Liver (tissue), 8 donors: ENCODE measurements at regions not wholly inside any gene's neighbourhood (a gene's known extent, or its start where the extent isn't known, plus 50 kb on each side); places are given as distances from the start of the nearest gene placed in this dataset.
A peak's percentile ranks its signal among the peaks of the same experiment; 100 is the strongest.

Source experiments
- DNase-seq: peaks from one replicate; pipeline ENCODE4 v3.0.0-alpha.2; 2017; ENCODE audit warnings: low spot score
- H3K27ac ChIP-seq, 2 donors: one replicate each; pipeline ENCODE4 v1.7.0; 2013; ENCODE audit warnings: inconsistent platforms in 2 of 2, low read length in 2 of 2, control low read depth in 1 of 2, low read depth in 1 of 2, mild to moderate bottlenecking in 1 of 2
- H3K27me3 ChIP-seq, 4 donors: one replicate each; pipeline versions ENCODE4 v1.6.1 to v1.7.0; 2013; ENCODE audit warnings: low read length in 3 of 4, inconsistent platforms in 1 of 4, mild to moderate bottlenecking in 1 of 4, moderate library complexity in 1 of 4; ENCODE audit not compliant: control insufficient read depth in 4 of 4, insufficient read depth in 4 of 4
- H3K36me3 ChIP-seq, 4 donors: one replicate each; pipeline versions ENCODE4 v1.6.1 to v1.7.0; 2013; ENCODE audit warnings: low read length in 3 of 4, mild to moderate bottlenecking in 3 of 4, low read depth in 1 of 4, moderate library complexity in 1 of 4; ENCODE audit not compliant: control insufficient read depth in 4 of 4, insufficient read depth in 3 of 4
- H3K4me1 ChIP-seq, 4 donors: one replicate each; pipeline versions ENCODE4 v1.6.1 to v1.7.0; 2013; ENCODE audit warnings: low read length in 3 of 4, mild to moderate bottlenecking in 3 of 4, moderate library complexity in 1 of 4; ENCODE audit not compliant: control insufficient read depth in 4 of 4, insufficient read depth in 4 of 4
- H3K4me3 ChIP-seq, 3 donors: one replicate each; pipeline versions ENCODE4 v1.6.1 to v1.7.0; 2013; ENCODE audit warnings: low read length in 3 of 3, control low read depth in 1 of 3, low read depth in 1 of 3, mild to moderate bottlenecking in 1 of 3
- H3K9ac ChIP-seq, 2 donors: one replicate each; pipeline ENCODE4 v1.7.0; 2013; ENCODE audit warnings: low read length in 2 of 2, mild to moderate bottlenecking in 2 of 2, moderate library complexity in 2 of 2, control low read depth in 1 of 2, low read depth in 1 of 2
- H3K9me3 ChIP-seq, 4 donors: one replicate each; pipeline versions ENCODE4 v1.6.1 to v1.7.0; 2013; ENCODE audit warnings: low read length in 3 of 4; ENCODE audit not compliant: control insufficient read depth in 4 of 4
- EGR1 ChIP-seq, 2 donors: IDR thresholded peaks; 2 replicates each; pipeline ENCODE4 v1.6.1; 2016 to 2018; ENCODE audit warnings: antibody characterized with exemption in 2 of 2, low read depth in 2 of 2
- FOXA1 ChIP-seq: IDR thresholded peaks from 2 replicates; pipeline ENCODE4 v1.6.1; 2016; ENCODE audit warnings: antibody characterized with exemption
- FOXA2 ChIP-seq: IDR thresholded peaks from 2 replicates; pipeline ENCODE4 v1.6.1; 2016; ENCODE audit warnings: antibody characterized with exemption
- GABPA ChIP-seq, 2 donors: IDR thresholded peaks in 1 of 2; conservative IDR thresholded peaks in 1 of 2; 2 replicates each; pipeline ENCODE4 v1.6.1; 2016; ENCODE audit warnings: antibody characterized with exemption in 2 of 2, mild to moderate bottlenecking in 1 of 2, moderate library complexity in 1 of 2
- HNF4A ChIP-seq, 2 donors: conservative IDR thresholded peaks; 2 replicates each; pipeline ENCODE4 v1.6.1; 2016; ENCODE audit warnings: antibody characterized with exemption in 2 of 2, mild to moderate bottlenecking in 2 of 2
- HNF4G ChIP-seq: IDR thresholded peaks from 2 replicates; pipeline ENCODE4 v1.6.1; 2016; ENCODE audit warnings: antibody characterized with exemption
- JUND ChIP-seq, 2 donors: IDR thresholded peaks; 2 replicates each; pipeline ENCODE4 v1.6.1; 2016; ENCODE audit warnings: antibody characterized with exemption in 2 of 2
- NR2F2 ChIP-seq: IDR thresholded peaks from 2 replicates; pipeline ENCODE4 v1.6.1; 2016; ENCODE audit warnings: antibody characterized with exemption
- RAD21 ChIP-seq, 2 donors: IDR thresholded peaks; 2 replicates each; pipeline ENCODE4 v1.6.1; 2016; ENCODE audit warnings: antibody characterized with exemption in 2 of 2, mild to moderate bottlenecking in 2 of 2
- RXRA ChIP-seq, 2 donors: IDR thresholded peaks; 2 replicates each; pipeline ENCODE4 v1.6.1; 2017 to 2018; ENCODE audit warnings: antibody characterized with exemption in 2 of 2, mild to moderate bottlenecking in 1 of 2
- SP1 ChIP-seq: IDR thresholded peaks from 2 replicates; pipeline ENCODE4 v1.6.1; 2018; ENCODE audit warnings: antibody characterized with exemption, mild to moderate bottlenecking
- TAF1 ChIP-seq: conservative IDR thresholded peaks from 2 replicates; pipeline ENCODE4 v1.6.1; 2016; ENCODE audit warnings: antibody characterized with exemption, mild to moderate bottlenecking
- YY1 ChIP-seq: IDR thresholded peaks from 2 replicates; pipeline ENCODE4 v1.6.1; 2016; ENCODE audit warnings: antibody characterized with exemption, mild to moderate bottlenecking
- WGBS: extraction: QIAGEN DNeasy Blood & Tissue Kit; methylation state at CpG from one replicate; pipeline ENCODE4 v1.1.7; 2013; 5-methylcytosine and 5-hydroxymethylcytosine counted together
- TF ChIP-seq, protein P1 (sequence below): fragments of 150-350 bp; IDR thresholded peaks from 2 replicates; pipeline ENCODE4 v1.5.1; 2017; ENCODE audit warnings: improper control_type of control experiment, low read depth, low read length; ENCODE audit not compliant: missing input control
- TF ChIP-seq, protein P2 (sequence below): IDR thresholded peaks from 2 replicates; pipeline ENCODE4 v1.6.1; 2016; ENCODE audit warnings: antibody characterized with exemption
- TF ChIP-seq, protein P3 (sequence below): IDR thresholded peaks from 2 replicates; pipeline ENCODE4 v1.6.1; 2016; ENCODE audit warnings: antibody characterized with exemption
- TF ChIP-seq, protein P4 (sequence below): IDR thresholded peaks from 2 replicates; pipeline ENCODE4 v1.6.1; 2016; ENCODE audit warnings: antibody characterized with exemption
- TF ChIP-seq, protein P5 (sequence below): IDR thresholded peaks from 2 replicates; pipeline ENCODE4 v1.6.1; 2016; ENCODE audit warnings: antibody characterized with exemption, mild to moderate bottlenecking
- donor health status: healthy.
- donor health status: healthy.
- donor health status: healthy.
- donor health status: healthy.
- donor health status: healthy.

DNA sequence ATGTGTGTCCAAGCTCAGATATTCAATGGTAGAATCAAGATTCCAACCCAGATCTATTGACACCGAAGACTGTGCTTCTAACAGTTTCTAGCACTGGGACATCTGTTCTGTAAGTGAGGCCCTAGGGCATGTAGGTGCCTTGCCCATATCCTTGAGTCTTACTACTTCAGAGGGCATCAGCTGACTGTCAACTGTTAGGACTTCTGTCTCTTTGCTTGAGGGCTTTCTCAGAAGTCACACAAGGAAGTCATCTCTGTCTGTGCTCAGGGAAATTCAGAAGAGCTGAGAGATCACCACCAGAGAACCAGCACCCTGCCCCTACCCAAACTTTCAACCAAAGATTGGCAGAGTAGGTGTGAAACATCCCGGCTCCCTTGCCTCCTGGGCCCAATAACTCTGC lies 403.6 kb upstream of the PROK2 start:
- TF ChIP-seq, protein P1, sequence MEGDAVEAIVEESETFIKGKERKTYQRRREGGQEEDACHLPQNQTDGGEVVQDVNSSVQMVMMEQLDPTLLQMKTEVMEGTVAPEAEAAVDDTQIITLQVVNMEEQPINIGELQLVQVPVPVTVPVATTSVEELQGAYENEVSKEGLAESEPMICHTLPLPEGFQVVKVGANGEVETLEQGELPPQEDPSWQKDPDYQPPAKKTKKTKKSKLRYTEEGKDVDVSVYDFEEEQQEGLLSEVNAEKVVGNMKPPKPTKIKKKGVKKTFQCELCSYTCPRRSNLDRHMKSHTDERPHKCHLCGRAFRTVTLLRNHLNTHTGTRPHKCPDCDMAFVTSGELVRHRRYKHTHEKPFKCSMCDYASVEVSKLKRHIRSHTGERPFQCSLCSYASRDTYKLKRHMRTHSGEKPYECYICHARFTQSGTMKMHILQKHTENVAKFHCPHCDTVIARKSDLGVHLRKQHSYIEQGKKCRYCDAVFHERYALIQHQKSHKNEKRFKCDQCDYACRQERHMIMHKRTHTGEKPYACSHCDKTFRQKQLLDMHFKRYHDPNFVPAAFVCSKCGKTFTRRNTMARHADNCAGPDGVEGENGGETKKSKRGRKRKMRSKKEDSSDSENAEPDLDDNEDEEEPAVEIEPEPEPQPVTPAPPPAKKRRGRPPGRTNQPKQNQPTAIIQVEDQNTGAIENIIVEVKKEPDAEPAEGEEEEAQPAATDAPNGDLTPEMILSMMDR = no peak
- TF ChIP-seq, protein P2, sequence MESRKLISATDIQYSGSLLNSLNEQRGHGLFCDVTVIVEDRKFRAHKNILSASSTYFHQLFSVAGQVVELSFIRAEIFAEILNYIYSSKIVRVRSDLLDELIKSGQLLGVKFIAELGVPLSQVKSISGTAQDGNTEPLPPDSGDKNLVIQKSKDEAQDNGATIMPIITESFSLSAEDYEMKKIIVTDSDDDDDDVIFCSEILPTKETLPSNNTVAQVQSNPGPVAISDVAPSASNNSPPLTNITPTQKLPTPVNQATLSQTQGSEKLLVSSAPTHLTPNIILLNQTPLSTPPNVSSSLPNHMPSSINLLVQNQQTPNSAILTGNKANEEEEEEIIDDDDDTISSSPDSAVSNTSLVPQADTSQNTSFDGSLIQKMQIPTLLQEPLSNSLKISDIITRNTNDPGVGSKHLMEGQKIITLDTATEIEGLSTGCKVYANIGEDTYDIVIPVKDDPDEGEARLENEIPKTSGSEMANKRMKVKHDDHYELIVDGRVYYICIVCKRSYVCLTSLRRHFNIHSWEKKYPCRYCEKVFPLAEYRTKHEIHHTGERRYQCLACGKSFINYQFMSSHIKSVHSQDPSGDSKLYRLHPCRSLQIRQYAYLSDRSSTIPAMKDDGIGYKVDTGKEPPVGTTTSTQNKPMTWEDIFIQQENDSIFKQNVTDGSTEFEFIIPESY = no peak
- TF ChIP-seq YY1 = no peak
- no peak for TF ChIP-seq GABPA (IDR thresholded peaks at IDR 0.05 in 1 of 2, conservative IDR thresholded peaks at IDR 0.05 in 1 of 2)
- no peak for TF ChIP-seq FOXA2
- TF ChIP-seq, protein P3, sequence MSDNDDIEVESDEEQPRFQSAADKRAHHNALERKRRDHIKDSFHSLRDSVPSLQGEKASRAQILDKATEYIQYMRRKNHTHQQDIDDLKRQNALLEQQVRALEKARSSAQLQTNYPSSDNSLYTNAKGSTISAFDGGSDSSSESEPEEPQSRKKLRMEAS = no peak
- TF ChIP-seq RAD21 (IDR thresholded peaks at IDR 0.05) = no peak
- no peak for TF ChIP-seq RXRA (IDR thresholded peaks at IDR 0.05)
- no peak for TF ChIP-seq HNF4A (conservative IDR thresholded peaks at IDR 0.05)
- no peak for TF ChIP-seq FOXA1
- no peak for TF ChIP-seq TAF1
- TF ChIP-seq JUND (IDR thresholded peaks at IDR 0.05) = no peak
- no peak for TF ChIP-seq NR2F2
- TF ChIP-seq, protein P4, sequence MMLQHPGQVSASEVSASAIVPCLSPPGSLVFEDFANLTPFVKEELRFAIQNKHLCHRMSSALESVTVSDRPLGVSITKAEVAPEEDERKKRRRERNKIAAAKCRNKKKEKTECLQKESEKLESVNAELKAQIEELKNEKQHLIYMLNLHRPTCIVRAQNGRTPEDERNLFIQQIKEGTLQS = no peak
- no peak for TF ChIP-seq EGR1 (IDR thresholded peaks at IDR 0.05; ENCODE audit: low read depth in 2 of 2)
- no peak for TF ChIP-seq HNF4G
- TF ChIP-seq, protein P5, sequence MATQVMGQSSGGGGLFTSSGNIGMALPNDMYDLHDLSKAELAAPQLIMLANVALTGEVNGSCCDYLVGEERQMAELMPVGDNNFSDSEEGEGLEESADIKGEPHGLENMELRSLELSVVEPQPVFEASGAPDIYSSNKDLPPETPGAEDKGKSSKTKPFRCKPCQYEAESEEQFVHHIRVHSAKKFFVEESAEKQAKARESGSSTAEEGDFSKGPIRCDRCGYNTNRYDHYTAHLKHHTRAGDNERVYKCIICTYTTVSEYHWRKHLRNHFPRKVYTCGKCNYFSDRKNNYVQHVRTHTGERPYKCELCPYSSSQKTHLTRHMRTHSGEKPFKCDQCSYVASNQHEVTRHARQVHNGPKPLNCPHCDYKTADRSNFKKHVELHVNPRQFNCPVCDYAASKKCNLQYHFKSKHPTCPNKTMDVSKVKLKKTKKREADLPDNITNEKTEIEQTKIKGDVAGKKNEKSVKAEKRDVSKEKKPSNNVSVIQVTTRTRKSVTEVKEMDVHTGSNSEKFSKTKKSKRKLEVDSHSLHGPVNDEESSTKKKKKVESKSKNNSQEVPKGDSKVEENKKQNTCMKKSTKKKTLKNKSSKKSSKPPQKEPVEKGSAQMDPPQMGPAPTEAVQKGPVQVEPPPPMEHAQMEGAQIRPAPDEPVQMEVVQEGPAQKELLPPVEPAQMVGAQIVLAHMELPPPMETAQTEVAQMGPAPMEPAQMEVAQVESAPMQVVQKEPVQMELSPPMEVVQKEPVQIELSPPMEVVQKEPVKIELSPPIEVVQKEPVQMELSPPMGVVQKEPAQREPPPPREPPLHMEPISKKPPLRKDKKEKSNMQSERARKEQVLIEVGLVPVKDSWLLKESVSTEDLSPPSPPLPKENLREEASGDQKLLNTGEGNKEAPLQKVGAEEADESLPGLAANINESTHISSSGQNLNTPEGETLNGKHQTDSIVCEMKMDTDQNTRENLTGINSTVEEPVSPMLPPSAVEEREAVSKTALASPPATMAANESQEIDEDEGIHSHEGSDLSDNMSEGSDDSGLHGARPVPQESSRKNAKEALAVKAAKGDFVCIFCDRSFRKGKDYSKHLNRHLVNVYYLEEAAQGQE = no peak
- TF ChIP-seq SP1 = no peak
- 95% methylated on average over 2 of the region's 2 CpGs for WGBS
- Histone ChIP-seq H3K27ac (no peak overlapping the region), H3K27me3 (no peaks in the 10 kb centered on the region), H3K4me3 (no peak overlapping the region), H3K36me3 (no peaks in the 10 kb centered on the region), H3K9me3 (peaks cover 0 to 3% (median 0%) of the 10 kb centered on the region in 4 donors), H3K9ac (no peak overlapping the region), H3K4me1 (peaks cover 5 to 23% (median 14%) of the 10 kb centered on the region in 4 donors)
- no peak for DNase-seq

DNA sequence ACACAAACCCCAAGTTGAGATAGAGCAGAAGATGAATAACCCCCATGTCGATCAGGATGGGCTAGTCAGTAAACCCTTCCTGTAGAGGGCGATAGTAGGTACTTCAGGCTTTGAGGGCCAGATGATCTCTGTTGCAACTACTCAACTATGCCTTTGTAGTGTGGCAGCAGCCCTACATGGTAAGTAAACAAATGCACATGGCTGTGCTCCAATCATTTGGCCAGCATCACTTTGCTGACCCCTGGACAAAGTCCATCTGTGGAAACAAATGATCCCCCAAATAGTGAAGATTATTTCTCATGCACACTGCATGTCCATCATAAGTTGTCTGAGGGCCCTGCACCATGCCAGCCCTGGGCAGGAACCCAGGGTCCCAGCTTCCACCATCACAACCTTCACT lies 402.2 kb upstream of the PROK2 start:
- whole genome bisulfite sequencing = 53% methylated on average over 2 of the region's 2 CpGs
- Histone ChIP-seq H3K4me3 (no peak overlapping the region), H3K4me1 (peaks cover 5 to 23% (median 14%) of the 10 kb centered on the region in 4 donors), H3K36me3 (no peaks in the 10 kb centered on the region), H3K9me3 (no peaks in the 10 kb centered on the region), H3K27me3 (no peaks in the 10 kb centered on the region), H3K27ac (peak overlapping the region; percentile 6 to 31), H3K9ac (no peak overlapping the region)
- DNase-seq = no peak
- TF ChIP-seq FOXA1 (peak; percentile 73), FOXA2 (peak; percentile 82), TAF1 (no peak), EGR1 (IDR thresholded peaks at IDR 0.05; ENCODE audit: low read depth in 2 of 2) (no peak), NR2F2 (no peak), RAD21 (IDR thresholded peaks at IDR 0.05) (peak; percentile 76 to 89), GABPA (IDR thresholded peaks at IDR 0.05 in 1 of 2, conservative IDR thresholded peaks at IDR 0.05 in 1 of 2) (no peak), RXRA (IDR thresholded peaks at IDR 0.05) (peak; percentile 92 to 95), YY1 (peak; percentile 56), HNF4A (conservative IDR thresholded peaks at IDR 0.05) (peak; percentile 99), SP1 (peak; percentile 98)
- TF ChIP-seq, protein P4 = peak; percentile 78
- TF ChIP-seq, protein P3 = peak; percentile 87
- TF ChIP-seq, protein P1 = peak; percentile 41
- TF ChIP-seq, protein P2 = peak; percentile 62
